SK-N-SH treated with all-trans-retinoic acid at 6 μM for 48 hours (cell line): ENCODE measurements at regions not wholly inside any gene's neighbourhood (a gene's known extent, or its start where the extent isn't known, plus 50 kb on each side); places are given as distances from the start of the nearest gene placed in this dataset.

Experiments
- ARNTL ChIP-seq: fragments of 450-650 bp; formaldehyde crosslinking; IDR thresholded peaks from 2 replicates; pipeline ENCODE4 v1.5.0; 2020; ENCODE audit warnings: low read depth, mild to moderate bottlenecking, moderate library complexity, borderline replicate concordance
- CREB5 ChIP-seq: fragments of 250-450 bp; sonication (Bioruptor Pico); IDR thresholded peaks from 2 replicates; pipeline ENCODE4 v1.5.1; 2020; ENCODE audit warnings: low read depth, mild to moderate bottlenecking, moderate library complexity
- CSDC2 ChIP-seq: fragments of 250-450 bp; sonication (Bioruptor Pico); IDR thresholded peaks from 2 replicates; pipeline ENCODE4 v1.5.0; 2020; ENCODE audit warnings: mild to moderate bottlenecking, moderate library complexity
- CSRNP3 ChIP-seq: fragments of 250-450 bp; sonication (Bioruptor Pico); IDR thresholded peaks from 2 replicates; pipeline ENCODE4 v1.5.1; 2021; ENCODE audit warnings: mild to moderate bottlenecking, moderate library complexity
- ISL1 ChIP-seq: fragments of 250-450 bp; sonication (Bioruptor Pico); IDR thresholded peaks from 2 replicates; pipeline ENCODE4 v2.1.2; 2022; ENCODE audit warnings: mild to moderate bottlenecking, moderate library complexity
- OSR1 ChIP-seq: fragments of 250-450 bp; sonication (Bioruptor Pico); IDR thresholded peaks from 2 replicates; pipeline ENCODE4 v1.8.0; 2022; ENCODE audit warnings: moderate library complexity, mild to moderate bottlenecking, inconsistent platforms
- PATZ1 ChIP-seq: fragments of 250-450 bp; sonication (Bioruptor Pico); IDR thresholded peaks from 2 replicates; pipeline ENCODE4 v1.8.0; 2020; ENCODE audit warnings: mild to moderate bottlenecking, moderate library complexity, borderline replicate concordance
- PPARA ChIP-seq: fragments of 250-450 bp; sonication (Bioruptor Pico); IDR thresholded peaks from 2 replicates; pipeline ENCODE4 v1.5.0; 2020; ENCODE audit warnings: mild to moderate bottlenecking, borderline replicate concordance
- RARB ChIP-seq: fragments of 250-450 bp; sonication (Bioruptor Pico); IDR thresholded peaks from 2 replicates; pipeline ENCODE4 v1.8.0; 2021; ENCODE audit warnings: mild to moderate bottlenecking, moderate library complexity
- SNAI2 ChIP-seq: fragments of 250-450 bp; sonication (Bioruptor Pico); IDR thresholded peaks from 2 replicates; pipeline ENCODE4 v1.5.0; 2020; ENCODE audit warnings: mild to moderate bottlenecking, moderate library complexity
- TOX ChIP-seq: fragments of 250-450 bp; sonication (Bioruptor Pico); IDR thresholded peaks from 2 replicates; pipeline ENCODE4 v1.8.0; 2021; ENCODE audit warnings: mild to moderate bottlenecking, moderate library complexity, borderline replicate concordance
- TSHZ2 ChIP-seq: fragments of 250-450 bp; sonication (Bioruptor Pico); IDR thresholded peaks from 2 replicates; pipeline ENCODE4 v1.5.0; 2020; ENCODE audit warnings: mild to moderate bottlenecking, moderate library complexity
- ZFP3 ChIP-seq: fragments of 250-450 bp; sonication (Bioruptor Pico); IDR thresholded peaks from 2 replicates; pipeline ENCODE4 v1.5.0; 2020; ENCODE audit warnings: mild to moderate bottlenecking, moderate library complexity

GRCh38 chr3:194875581-194876402 lies 190.1 kb downstream of the FAM43A start:
- TF ChIP-seq PATZ1 (CRISPR knock-in tag) (no peak), ARNTL (CRISPR knock-in tag) (no peak), CSRNP3 (CRISPR knock-in tag) (no peak), SNAI2 (CRISPR knock-in tag) (no peak), TOX (no peak), OSR1 (no peak), CSDC2 (CRISPR knock-in tag) (no peak), TSHZ2 (CRISPR knock-in tag) (no peak), RARB (CRISPR knock-in tag) (no peak), CREB5 (CRISPR knock-in tag) (no peak), PPARA (CRISPR knock-in tag) (no peak), ISL1 (no peak), ZFP3 (CRISPR knock-in tag) (no peak)
